Liver (tissue), 3 donors: ENCODE measurements at regions not wholly inside any gene's neighbourhood (a gene's known extent, or its start where the extent isn't known, plus 50 kb on each side); places are given as distances from the start of the nearest gene placed in this dataset.

Experiments
- ATF3 ChIP-seq: IDR thresholded peaks from 2 replicates; pipeline ENCODE4 v1.6.1; 2016; ENCODE audit warnings: antibody characterized with exemption
- CTCF ChIP-seq: fragments of 150-350 bp; IDR thresholded peaks from 2 replicates; pipeline ENCODE4 v1.5.1; 2017; ENCODE audit warnings: improper control_type of control experiment, low read depth, low read length; ENCODE audit not compliant: missing input control
- GABPA ChIP-seq, 2 donors: IDR thresholded peaks in 1 of 2; conservative IDR thresholded peaks in 1 of 2; 2 replicates each; pipeline ENCODE4 v1.6.1; 2016; ENCODE audit warnings: antibody characterized with exemption in 2 of 2, mild to moderate bottlenecking in 1 of 2, moderate library complexity in 1 of 2
- JUND ChIP-seq, 2 donors: IDR thresholded peaks; 2 replicates each; pipeline ENCODE4 v1.6.1; 2016; ENCODE audit warnings: antibody characterized with exemption in 2 of 2
- MAX ChIP-seq: IDR thresholded peaks from 2 replicates; pipeline ENCODE4 v1.6.1; 2016; ENCODE audit warnings: antibody characterized with exemption
- RAD21 ChIP-seq, 2 donors: IDR thresholded peaks; 2 replicates each; pipeline ENCODE4 v1.6.1; 2016; ENCODE audit warnings: antibody characterized with exemption in 2 of 2, mild to moderate bottlenecking in 2 of 2
- REST ChIP-seq: IDR thresholded peaks from 2 replicates; pipeline ENCODE4 v1.6.1; 2016; ENCODE audit warnings: antibody characterized with exemption, mild to moderate bottlenecking
- RXRA ChIP-seq, 2 donors: IDR thresholded peaks; 2 replicates each; pipeline ENCODE4 v1.6.1; 2017 to 2018; ENCODE audit warnings: antibody characterized with exemption in 2 of 2, mild to moderate bottlenecking in 1 of 2
- TAF1 ChIP-seq: conservative IDR thresholded peaks from 2 replicates; pipeline ENCODE4 v1.6.1; 2016; ENCODE audit warnings: antibody characterized with exemption, mild to moderate bottlenecking
- donor health status: healthy.
- donor health status: healthy.

GRCh38 chr11:42774567-42774966, 537.2 kb upstream of the API5 start:
- TF ChIP-seq REST (no peak), CTCF (no peak), GABPA (IDR thresholded peaks at IDR 0.05 in 1 of 2, conservative IDR thresholded peaks at IDR 0.05 in 1 of 2) (no peak), RAD21 (IDR thresholded peaks at IDR 0.05) (no peak), TAF1 (no peak), MAX (no peak), ATF3 (no peak), JUND (IDR thresholded peaks at IDR 0.05) (no peak), RXRA (IDR thresholded peaks at IDR 0.05) (no peak)
